Neuronal stem cell (in vitro differentiated cells): ENCODE measurements at regions not wholly inside any gene's neighbourhood (a gene's known extent, or its start where the extent isn't known, plus 50 kb on each side); places are given as distances from the start of the nearest gene placed in this dataset.

Experiments
- DNase-seq: peaks from one replicate; pipeline ENCODE4 v3.0.0-alpha.2; 2013; ENCODE audit warnings: low spot score
- H2AFZ ChIP-seq: one replicate; pipeline ENCODE4 v1.6.1; 2013; ENCODE audit warnings: mild to moderate bottlenecking, low read length, inconsistent platforms
- H2AK5ac ChIP-seq: 2 replicates; pipeline ENCODE4 v1.6.1; 2013; ENCODE audit warnings: low read depth, mild to moderate bottlenecking, inconsistent platforms, low read length, moderate library complexity, mixed read lengths
- H2BK120ac ChIP-seq: 2 replicates; pipeline ENCODE4 v1.6.1; 2013; ENCODE audit warnings: low read depth, mild to moderate bottlenecking, inconsistent platforms, low read length, moderate library complexity, mixed read lengths
- H2BK12ac ChIP-seq: one replicate; pipeline ENCODE4 v1.6.1; 2013; ENCODE audit warnings: low read length, inconsistent platforms
- H2BK15ac ChIP-seq: 2 replicates; pipeline ENCODE4 v1.6.1; 2013; ENCODE audit warnings: mild to moderate bottlenecking, low read length, inconsistent platforms, mixed read lengths
- H2BK5ac ChIP-seq: one replicate; pipeline ENCODE4 v1.6.1; 2013; ENCODE audit warnings: inconsistent platforms, mild to moderate bottlenecking, low read length, moderate library complexity
- H3K14ac ChIP-seq: one replicate; pipeline ENCODE4 v1.6.1; 2013; ENCODE audit warnings: low read length, inconsistent platforms
- H3K18ac ChIP-seq: 2 replicates; pipeline ENCODE4 v1.6.1; 2013; ENCODE audit warnings: low read length, inconsistent platforms
- H3K23ac ChIP-seq: 2 replicates; pipeline ENCODE4 v1.6.1; 2013; ENCODE audit warnings: low read depth, mild to moderate bottlenecking, mixed read lengths, low read length, inconsistent platforms; ENCODE audit not compliant: poor library complexity
- H3K27ac ChIP-seq: replicated peaks from 3 replicates; pipeline ENCODE4 v1.5.1; 2013; ENCODE audit warnings: low read length, inconsistent platforms
- H3K27me3 ChIP-seq, 3 experiments: 2 replicates each; pipeline ENCODE4 v1.6.1; 2013; ENCODE audit warnings: low read length in 3 of 3, mild to moderate bottlenecking in 2 of 3, inconsistent platforms in 1 of 3, low read depth in 1 of 3, mixed read lengths in 1 of 3, moderate library complexity in 1 of 3; ENCODE audit not compliant: control insufficient read depth in 3 of 3, insufficient read depth in 3 of 3
- H3K36me3 ChIP-seq, 2 donors: replicated peaks in 1 of 2; 2 replicates each; pipeline ENCODE4 v1.6.1; 2013; ENCODE audit warnings: low read length in 2 of 2; ENCODE audit not compliant: control insufficient read depth in 2 of 2, insufficient read depth in 2 of 2
- H3K4ac ChIP-seq: 2 replicates; pipeline ENCODE4 v1.6.1; 2013; ENCODE audit warnings: inconsistent platforms, mild to moderate bottlenecking, low read length, moderate library complexity
- H3K4me1 ChIP-seq, 2 donors: 1 replicate in 1 of 2; 2 replicates in 1 of 2; pipeline ENCODE4 v1.6.1; 2013; ENCODE audit warnings: low read length in 2 of 2, low read depth in 1 of 2; ENCODE audit not compliant: control insufficient read depth in 2 of 2, insufficient read depth in 1 of 2
- H3K4me2 ChIP-seq: one replicate; pipeline ENCODE4 v1.6.1; 2013; ENCODE audit warnings: mild to moderate bottlenecking, low read length, inconsistent platforms; ENCODE audit not compliant: insufficient read depth, poor library complexity, severe bottlenecking
- H3K4me3 ChIP-seq, 2 donors: 2 replicates each; pipeline ENCODE4 v1.5.1; 2013; ENCODE audit warnings: low read length in 2 of 2, mild to moderate bottlenecking in 2 of 2, inconsistent platforms in 1 of 2, moderate library complexity in 1 of 2
- H3K79me1 ChIP-seq: one replicate; pipeline ENCODE4 v1.6.1; 2013; ENCODE audit warnings: low read depth, mild to moderate bottlenecking, inconsistent platforms, low read length, moderate library complexity
- H3K9ac ChIP-seq: one replicate; pipeline ENCODE4 v1.6.1; 2013; ENCODE audit warnings: mild to moderate bottlenecking, low read depth, low read length, inconsistent platforms; ENCODE audit not compliant: poor library complexity
- H3K9me3 ChIP-seq, 2 donors: replicated peaks in 1 of 2; 2 replicates each; pipeline versions ENCODE3 to v1.6.1; 2013; ENCODE audit warnings: low read length in 2 of 2, mild to moderate bottlenecking in 2 of 2, inconsistent platforms in 1 of 2, low read depth in 1 of 2, mixed read lengths in 1 of 2, moderate library complexity in 1 of 2; ENCODE audit not compliant: control insufficient read depth in 2 of 2, insufficient read depth in 1 of 2
- H4K8ac ChIP-seq: one replicate; pipeline ENCODE4 v1.6.1; 2013; ENCODE audit warnings: low read depth, mild to moderate bottlenecking, inconsistent platforms, low read length, moderate library complexity
- H4K91ac ChIP-seq: one replicate; pipeline ENCODE4 v1.6.1; 2013; ENCODE audit warnings: low read length, low read depth, mild to moderate bottlenecking, inconsistent platforms; ENCODE audit not compliant: poor library complexity
- WGBS, 2 donors: extraction: QIAGEN DNeasy Blood & Tissue Kit; methylation state at CpG; one replicate each; pipeline ENCODE4 v1.1.7; 2013; ENCODE audit warnings: missing lambda C conversion rate in 2 of 2, mixed read lengths in 1 of 2; ENCODE audit not compliant: insufficient read length in 2 of 2, insufficient replicate concordance in 1 of 2; ENCODE audit errors: extremely low coverage in 2 of 2; 5-methylcytosine and 5-hydroxymethylcytosine counted together

DNA sequence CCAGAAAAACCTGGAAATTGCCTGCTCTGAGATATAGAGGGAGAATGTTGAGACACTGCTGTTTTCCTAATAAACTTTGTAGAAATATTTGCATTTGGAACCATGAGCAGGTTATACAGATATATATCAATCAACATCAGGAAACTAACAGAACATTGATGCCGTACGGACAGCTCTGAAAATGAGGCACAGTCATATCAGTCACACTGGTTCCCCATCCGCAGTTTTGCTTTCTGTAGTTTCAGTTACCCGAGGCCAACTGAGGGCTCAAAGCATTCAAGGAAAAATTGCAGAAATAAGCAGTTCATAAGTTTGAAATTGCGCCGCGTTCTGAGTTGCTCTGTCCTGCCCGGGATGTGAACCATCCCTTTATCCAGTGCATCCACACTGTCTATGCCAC lies 137.9 kb downstream of the KLF6 start:
- no peak overlapping the region for H3K4ac ChIP-seq
- H3K9ac ChIP-seq: no peak overlapping the region
- no peaks in the 10 kb centered on the region for H3K27me3 ChIP-seq
- no peak overlapping the region for H2BK120ac ChIP-seq
- H3K14ac ChIP-seq: no peak overlapping the region
- H3K4me1 ChIP-seq: peaks cover 0 to 6% of the 10 kb centered on the region in 2 donors
- H2BK12ac ChIP-seq: no peak overlapping the region
- no peak overlapping the region for H3K4me2 ChIP-seq
- H3K4me3 ChIP-seq: no peak overlapping the region
- H3K27ac ChIP-seq: no peak overlapping the region
- H3K23ac ChIP-seq: no peak overlapping the region
- no CpG with 5 or more reads among the region's 8 CpGs for WGBS, 2 donors
- no peak for DNase-seq
- H3K18ac ChIP-seq: no peak overlapping the region
- no peaks in the 10 kb centered on the region for H3K36me3 ChIP-seq
- H3K9me3 ChIP-seq: peaks cover 0 to 4% of the 10 kb centered on the region in 2 donors
- no peak overlapping the region for H4K91ac ChIP-seq
- no peak overlapping the region for H2AFZ ChIP-seq
- H2BK5ac ChIP-seq: no peak overlapping the region
- H2AK5ac ChIP-seq: no peak overlapping the region
- H2BK15ac ChIP-seq: no peak overlapping the region
- H4K8ac ChIP-seq: no peak overlapping the region
- no peaks in the 10 kb centered on the region for H3K79me1 ChIP-seq

GRCh38 chr10:3645406-3645805 lies 139.6 kb downstream of the KLF6 start:
- H3K36me3 ChIP-seq: no peaks in the 10 kb centered on the region
- H2BK5ac ChIP-seq: no peak overlapping the region
- no peak overlapping the region for H2BK12ac ChIP-seq
- H3K4ac ChIP-seq: no peak overlapping the region
- no peak overlapping the region for H3K4me2 ChIP-seq
- H3K27me3 ChIP-seq: no peaks in the 10 kb centered on the region
- H3K23ac ChIP-seq: no peak overlapping the region
- H4K91ac ChIP-seq: no peak overlapping the region
- DNase-seq: no peak
- peaks cover 0 to 4% of the 10 kb centered on the region in 2 donors for H3K9me3 ChIP-seq
- H2BK120ac ChIP-seq: no peak overlapping the region
- no peaks in the 10 kb centered on the region for H3K79me1 ChIP-seq
- H2AK5ac ChIP-seq: no peak overlapping the region
- H4K8ac ChIP-seq: no peak overlapping the region
- H3K9ac ChIP-seq: no peak overlapping the region
- WGBS, 2 donors: no CpG with 5 or more reads among the region's 6 CpGs
- H3K14ac ChIP-seq: no peak overlapping the region
- H3K18ac ChIP-seq: no peak overlapping the region
- H3K4me1 ChIP-seq: peaks cover 0 to 5% of the 10 kb centered on the region in 2 donors
- H2AFZ ChIP-seq: no peak overlapping the region
- H3K27ac ChIP-seq: no peak overlapping the region
- no peak overlapping the region for H2BK15ac ChIP-seq
- no peak overlapping the region for H3K4me3 ChIP-seq

DNA sequence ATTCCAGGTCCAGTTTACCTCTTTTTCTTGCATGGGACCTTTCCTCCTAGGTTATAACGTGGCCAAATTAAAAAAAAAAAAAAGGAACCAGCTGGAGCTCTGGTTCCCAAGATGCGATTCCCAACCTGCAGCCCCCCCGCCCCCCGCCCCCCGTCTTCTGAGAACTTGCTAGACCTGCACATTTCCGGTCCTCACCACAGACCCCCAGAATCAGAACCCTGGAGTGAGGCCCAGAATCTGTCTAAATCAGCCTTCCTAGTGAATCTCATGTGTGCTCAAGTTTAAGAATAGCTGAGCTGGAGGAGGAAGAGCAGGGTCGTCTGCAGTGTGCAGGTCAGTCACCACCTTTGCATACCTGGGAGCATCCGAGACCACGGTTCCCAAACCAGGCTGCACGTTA lies 144.2 kb downstream of the KLF6 start:
- WGBS, 2 donors: no CpG with 5 or more reads among the region's 10 CpGs
- no peak overlapping the region for H2AFZ ChIP-seq
- H3K79me1 ChIP-seq: no peaks in the 10 kb centered on the region

DNA sequence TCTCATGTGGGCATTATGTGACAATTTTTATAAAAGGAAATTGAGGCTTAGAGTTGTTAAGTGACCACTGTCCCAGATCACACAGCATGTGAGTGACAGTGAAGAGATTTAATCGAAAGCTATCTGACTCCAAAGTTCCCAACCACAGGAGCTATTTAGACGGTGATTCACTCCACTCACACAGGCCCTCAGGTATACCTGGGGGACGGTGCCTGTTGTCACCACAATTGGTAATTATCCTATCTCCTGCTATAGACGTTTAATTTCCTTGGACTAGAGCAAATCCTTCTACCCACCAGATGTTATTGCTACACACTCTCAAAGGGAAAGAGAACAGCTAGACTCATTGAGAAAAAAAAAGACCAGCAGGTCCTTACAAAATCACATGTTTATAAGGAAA lies 145.5 kb downstream of the KLF6 start:
- Histone ChIP-seq H3K27ac (no peak overlapping the region), H3K9ac (no peak overlapping the region), H3K9me3 (no peaks in the 10 kb centered on the region), H3K4me1 (no peaks in the 10 kb centered on the region), H4K8ac (no peak overlapping the region), H2BK5ac (no peak overlapping the region), H3K14ac (no peak overlapping the region), H2BK12ac (no peak overlapping the region), H3K23ac (no peak overlapping the region), H3K79me1 (no peaks in the 10 kb centered on the region), H3K36me3 (no peaks in the 10 kb centered on the region), H2AFZ (no peak overlapping the region), H3K18ac (no peak overlapping the region), H2AK5ac (no peak overlapping the region), H2BK15ac (no peak overlapping the region), H3K4me3 (no peak overlapping the region), H3K4me2 (no peak overlapping the region), H3K4ac (no peak overlapping the region), H4K91ac (no peak overlapping the region), H2BK120ac (no peak overlapping the region), H3K27me3 (no peaks in the 10 kb centered on the region)
- DNase-seq: no peak
- WGBS, 2 donors: no CpG with 5 or more reads among the region's 4 CpGs

More for the DNA sequence above, 144.2 kb downstream of the KLF6 start:
- no peak overlapping the region for H3K4ac ChIP-seq
- no peaks in the 10 kb centered on the region for H3K27me3 ChIP-seq
- no peak for DNase-seq
- H3K18ac ChIP-seq: no peak overlapping the region
- H2AK5ac ChIP-seq: no peak overlapping the region
- no peak overlapping the region for H2BK12ac ChIP-seq
- no peak overlapping the region for H2BK5ac ChIP-seq
- H3K27ac ChIP-seq: no peak overlapping the region
- no peaks in the 10 kb centered on the region for H3K9me3 ChIP-seq
- H3K4me1 ChIP-seq: no peaks in the 10 kb centered on the region
- H2BK120ac ChIP-seq: no peak overlapping the region
- H3K23ac ChIP-seq: no peak overlapping the region
- no peak overlapping the region for H3K4me2 ChIP-seq
- H3K9ac ChIP-seq: no peak overlapping the region
- H2BK15ac ChIP-seq: no peak overlapping the region
- H3K36me3 ChIP-seq: no peaks in the 10 kb centered on the region
- H4K91ac ChIP-seq: no peak overlapping the region
- H3K4me3 ChIP-seq: no peak overlapping the region
- no peak overlapping the region for H4K8ac ChIP-seq
- no peak overlapping the region for H3K14ac ChIP-seq
